ENCODE measurements at regions not wholly inside any gene's neighbourhood (a gene's known extent, or its start where the extent isn't known, plus 50 kb on each side); places are given as distances from the start of the nearest gene placed in this dataset.
"Not testable (repeated sequence)": the region's sequence is repeated elsewhere in the genome, so short reads cannot be mapped to it uniquely, and the experiment has no call there.

DNA sequence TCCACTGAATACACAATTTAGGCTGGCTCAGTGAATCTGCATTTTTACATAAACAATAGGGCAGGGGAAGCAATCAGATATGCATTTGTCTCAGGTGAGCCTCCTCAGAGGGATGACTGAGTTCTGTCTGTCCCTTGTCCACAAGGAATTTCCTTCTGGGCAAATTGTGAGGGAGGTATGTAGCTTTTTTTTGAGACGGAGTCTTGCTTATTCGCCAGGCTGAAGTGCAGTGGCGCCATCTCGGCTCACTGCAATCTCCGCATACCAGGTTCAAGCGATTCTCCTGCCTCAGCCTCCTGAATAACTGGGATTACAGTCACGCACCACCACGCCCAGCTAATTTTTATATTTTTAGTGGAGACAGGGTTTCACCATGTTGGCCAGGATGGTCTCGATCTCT is 64.6 kb downstream of the RESF1 start:
- not testable (repeated sequence) for TF ChIP-seq OVOL3 (tag by site-specific recombination; IDR thresholded peaks at IDR 0.05); ZNF354C (tag by site-specific recombination; IDR thresholded peaks at IDR 0.05; ENCODE audit: borderline replicate concordance, low read depth)
- TF ChIP-seq, protein P1, sequence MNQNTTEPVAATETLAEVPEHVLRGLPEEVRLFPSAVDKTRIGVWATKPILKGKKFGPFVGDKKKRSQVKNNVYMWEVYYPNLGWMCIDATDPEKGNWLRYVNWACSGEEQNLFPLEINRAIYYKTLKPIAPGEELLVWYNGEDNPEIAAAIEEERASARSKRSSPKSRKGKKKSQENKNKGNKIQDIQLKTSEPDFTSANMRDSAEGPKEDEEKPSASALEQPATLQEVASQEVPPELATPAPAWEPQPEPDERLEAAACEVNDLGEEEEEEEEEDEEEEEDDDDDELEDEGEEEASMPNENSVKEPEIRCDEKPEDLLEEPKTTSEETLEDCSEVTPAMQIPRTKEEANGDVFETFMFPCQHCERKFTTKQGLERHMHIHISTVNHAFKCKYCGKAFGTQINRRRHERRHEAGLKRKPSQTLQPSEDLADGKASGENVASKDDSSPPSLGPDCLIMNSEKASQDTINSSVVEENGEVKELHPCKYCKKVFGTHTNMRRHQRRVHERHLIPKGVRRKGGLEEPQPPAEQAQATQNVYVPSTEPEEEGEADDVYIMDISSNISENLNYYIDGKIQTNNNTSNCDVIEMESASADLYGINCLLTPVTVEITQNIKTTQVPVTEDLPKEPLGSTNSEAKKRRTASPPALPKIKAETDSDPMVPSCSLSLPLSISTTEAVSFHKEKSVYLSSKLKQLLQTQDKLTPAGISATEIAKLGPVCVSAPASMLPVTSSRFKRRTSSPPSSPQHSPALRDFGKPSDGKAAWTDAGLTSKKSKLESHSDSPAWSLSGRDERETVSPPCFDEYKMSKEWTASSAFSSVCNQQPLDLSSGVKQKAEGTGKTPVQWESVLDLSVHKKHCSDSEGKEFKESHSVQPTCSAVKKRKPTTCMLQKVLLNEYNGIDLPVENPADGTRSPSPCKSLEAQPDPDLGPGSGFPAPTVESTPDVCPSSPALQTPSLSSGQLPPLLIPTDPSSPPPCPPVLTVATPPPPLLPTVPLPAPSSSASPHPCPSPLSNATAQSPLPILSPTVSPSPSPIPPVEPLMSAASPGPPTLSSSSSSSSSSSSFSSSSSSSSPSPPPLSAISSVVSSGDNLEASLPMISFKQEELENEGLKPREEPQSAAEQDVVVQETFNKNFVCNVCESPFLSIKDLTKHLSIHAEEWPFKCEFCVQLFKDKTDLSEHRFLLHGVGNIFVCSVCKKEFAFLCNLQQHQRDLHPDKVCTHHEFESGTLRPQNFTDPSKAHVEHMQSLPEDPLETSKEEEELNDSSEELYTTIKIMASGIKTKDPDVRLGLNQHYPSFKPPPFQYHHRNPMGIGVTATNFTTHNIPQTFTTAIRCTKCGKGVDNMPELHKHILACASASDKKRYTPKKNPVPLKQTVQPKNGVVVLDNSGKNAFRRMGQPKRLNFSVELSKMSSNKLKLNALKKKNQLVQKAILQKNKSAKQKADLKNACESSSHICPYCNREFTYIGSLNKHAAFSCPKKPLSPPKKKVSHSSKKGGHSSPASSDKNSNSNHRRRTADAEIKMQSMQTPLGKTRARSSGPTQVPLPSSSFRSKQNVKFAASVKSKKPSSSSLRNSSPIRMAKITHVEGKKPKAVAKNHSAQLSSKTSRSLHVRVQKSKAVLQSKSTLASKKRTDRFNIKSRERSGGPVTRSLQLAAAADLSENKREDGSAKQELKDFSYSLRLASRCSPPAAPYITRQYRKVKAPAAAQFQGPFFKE (tag by site-specific recombination; IDR thresholded peaks at IDR 0.05; ENCODE audit: borderline replicate concordance), result not testable (repeated sequence)

Data from HEK293 (cell line).